HG03439 (cell line): ENCODE measurements at regions not wholly inside any gene's neighbourhood (a gene's known extent, or its start where the extent isn't known, plus 50 kb on each side); places are given as distances from the start of the nearest gene placed in this dataset.
A peak's percentile ranks its signal among the peaks of the same experiment; 100 is the strongest.
"Not testable (repeated sequence)": the region's sequence is repeated elsewhere in the genome, so short reads cannot be mapped to it uniquely, and the experiment has no call there.

Experiments
- ATAC-seq: cut with Tn5 transposase; IDR thresholded peaks from one replicate; pipeline ENCODE4 v1.9.1; 2021; ENCODE audit warnings: mild to moderate bottlenecking, moderate library complexity; ENCODE audit not compliant: unreplicated experiment

- no peak for ATAC-seq
Measured at GRCh38 chr3:88775026-88775690, 332.3 kb upstream of the EPHA3 start.

DNA sequence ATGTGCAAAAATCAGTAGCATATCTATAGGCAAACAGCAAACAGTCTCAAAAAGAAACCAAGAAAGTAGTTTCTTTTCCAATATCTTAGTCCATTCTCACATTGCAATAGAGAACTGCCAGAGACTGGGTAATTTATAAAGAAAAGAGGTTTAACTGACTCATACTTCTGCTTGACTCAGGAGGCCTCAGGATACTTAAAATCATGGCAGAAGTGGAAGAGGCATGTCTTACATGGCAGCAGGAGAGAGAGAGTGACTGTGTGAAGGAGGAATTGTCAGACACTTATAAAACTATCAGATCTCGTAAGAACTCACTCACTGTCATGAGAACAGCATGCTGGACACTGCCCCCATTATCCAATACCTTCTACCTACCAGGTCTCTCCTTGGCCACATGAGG lies 327.9 kb upstream of the EPHA3 start:
- ATAC-seq: no peak

GRCh38 chr3:88784925-88785324 lies 322.5 kb upstream of the EPHA3 start:
- no peak for ATAC-seq

- ATAC-seq: no peak
Measured at GRCh38 chr3:88785841-88786240, 321.6 kb upstream of the EPHA3 start.

DNA sequence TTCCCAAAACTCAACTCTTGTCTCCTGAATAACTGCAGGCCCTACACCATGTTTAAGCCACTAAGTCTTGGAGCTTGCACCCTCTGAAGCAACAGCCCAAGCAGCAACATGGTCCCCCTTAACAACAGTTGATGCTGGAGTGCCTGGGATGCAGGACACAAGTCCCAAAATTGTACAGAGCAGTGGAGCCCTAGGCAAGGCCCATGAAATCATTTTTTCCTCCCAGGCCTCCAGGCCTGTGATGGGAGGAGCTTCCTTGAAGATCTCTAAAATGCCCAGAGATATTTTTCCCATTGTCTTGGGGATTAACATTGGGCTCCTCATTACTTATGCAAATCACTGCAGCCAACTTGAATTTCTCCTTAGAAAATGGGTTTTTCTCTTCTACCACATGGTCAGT lies 311.9 kb upstream of the EPHA3 start:
- ATAC-seq: no peak

GRCh38 chr3:88807491-88808105 lies 299.8 kb upstream of the EPHA3 start:
- no peak for ATAC-seq

- no peak for ATAC-seq
Measured at GRCh38 chr3:88809993-88810392, 297.4 kb upstream of the EPHA3 start.

DNA sequence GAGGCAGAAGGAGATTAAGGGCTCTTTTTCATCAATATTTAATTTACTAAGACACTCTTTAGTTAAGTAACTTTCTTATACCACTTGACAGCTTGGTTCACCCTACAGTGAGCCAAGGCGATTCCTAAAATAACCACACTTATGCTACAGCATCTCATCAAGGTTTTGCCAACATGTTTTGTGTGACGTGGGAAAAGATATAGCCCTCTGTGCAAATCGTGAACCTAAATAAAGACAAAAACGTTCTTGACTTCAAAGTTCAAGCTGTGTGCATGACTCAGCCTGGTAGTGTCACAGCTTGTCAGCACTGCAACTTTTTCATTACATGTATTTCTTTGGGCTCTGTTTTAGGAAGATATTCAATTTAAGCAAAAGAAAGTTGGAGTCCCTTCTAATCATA lies 297.0 kb upstream of the EPHA3 start:
- ATAC-seq: no peak

GRCh38 chr3:88811096-88811495 lies 296.3 kb upstream of the EPHA3 start:
- ATAC-seq: no peak

DNA sequence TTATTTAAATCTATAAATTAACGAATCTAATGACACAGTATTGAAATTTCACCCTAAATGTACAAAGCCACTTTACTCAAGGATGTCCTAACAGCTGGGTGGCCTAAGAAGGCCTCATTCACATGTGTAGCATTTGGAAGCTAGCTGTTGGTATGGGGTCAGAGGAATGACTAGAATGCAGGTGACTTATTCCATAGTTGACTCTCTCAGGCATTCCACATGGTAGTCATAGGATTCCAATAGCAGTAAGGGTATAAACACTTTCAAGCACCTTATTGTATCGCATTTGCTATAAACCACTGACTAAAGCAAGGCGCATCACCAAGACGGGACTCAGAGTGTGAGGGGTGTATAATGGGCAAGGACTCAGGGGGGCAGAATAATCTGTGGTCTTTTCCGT lies 294.8 kb upstream of the EPHA3 start:
- ATAC-seq: no peak

DNA sequence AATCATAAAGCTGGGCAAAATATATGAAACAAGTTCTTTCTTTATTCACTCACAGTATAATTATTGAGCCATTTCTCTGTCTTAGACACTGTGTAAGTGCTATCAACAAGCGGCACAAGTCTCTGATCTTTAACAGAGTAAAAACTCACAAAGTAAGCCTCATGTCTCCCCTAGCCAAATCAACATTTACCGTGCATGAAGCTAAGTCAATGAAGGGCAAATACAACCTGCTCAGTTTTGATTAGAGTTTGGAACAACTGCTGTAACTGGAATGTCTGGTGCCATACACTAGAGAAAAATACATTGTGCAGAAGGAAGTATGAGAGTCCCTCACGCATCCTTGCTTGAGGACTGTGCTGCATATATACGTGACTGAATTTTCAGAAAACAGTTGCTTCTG lies 291.0 kb upstream of the EPHA3 start:
- ATAC-seq: no peak

DNA sequence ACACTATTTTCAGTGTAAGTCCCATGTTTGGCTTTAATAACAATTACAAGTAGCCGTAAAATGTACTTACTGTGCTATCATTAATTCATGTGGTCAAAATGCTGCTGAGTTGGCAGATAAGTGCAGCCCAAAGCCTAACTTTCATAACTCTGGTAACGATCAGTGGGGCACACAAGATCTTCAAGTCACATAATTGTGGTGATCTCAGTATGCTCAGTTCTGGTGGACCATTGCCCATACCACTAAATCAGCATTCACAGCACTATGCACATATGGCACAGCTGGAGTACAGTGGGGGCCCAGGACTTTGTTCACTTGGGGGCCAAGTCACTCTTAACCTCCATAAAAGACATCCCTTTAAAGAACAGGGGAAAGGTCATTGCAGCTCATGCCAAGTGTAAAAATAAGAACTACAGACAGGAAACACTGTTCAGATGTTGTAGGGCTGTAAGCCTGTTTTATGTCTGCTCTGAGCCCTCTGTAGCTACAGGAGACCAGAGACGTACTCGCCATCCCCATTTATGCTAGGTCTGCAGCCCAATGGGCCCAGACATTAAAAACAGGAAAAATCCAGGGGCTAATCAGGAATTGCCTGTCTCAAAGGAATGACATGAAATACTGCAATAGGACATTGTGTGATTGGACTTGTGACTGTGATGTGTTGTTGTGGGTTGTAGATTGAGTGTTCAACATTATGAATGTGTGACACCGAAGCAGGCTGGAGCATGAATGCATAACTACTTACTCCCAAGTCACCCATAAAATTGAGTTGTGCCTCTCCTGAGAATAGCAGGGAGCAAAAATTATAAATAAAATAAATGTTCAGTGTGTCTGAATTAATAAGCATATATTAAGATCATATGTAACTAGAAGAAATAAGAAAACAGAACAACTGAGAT lies 282.5 kb upstream of the EPHA3 start:
- no peak for ATAC-seq

GRCh38 chr3:88828466-88828865 lies 279.0 kb upstream of the EPHA3 start:
- no peak for ATAC-seq

DNA sequence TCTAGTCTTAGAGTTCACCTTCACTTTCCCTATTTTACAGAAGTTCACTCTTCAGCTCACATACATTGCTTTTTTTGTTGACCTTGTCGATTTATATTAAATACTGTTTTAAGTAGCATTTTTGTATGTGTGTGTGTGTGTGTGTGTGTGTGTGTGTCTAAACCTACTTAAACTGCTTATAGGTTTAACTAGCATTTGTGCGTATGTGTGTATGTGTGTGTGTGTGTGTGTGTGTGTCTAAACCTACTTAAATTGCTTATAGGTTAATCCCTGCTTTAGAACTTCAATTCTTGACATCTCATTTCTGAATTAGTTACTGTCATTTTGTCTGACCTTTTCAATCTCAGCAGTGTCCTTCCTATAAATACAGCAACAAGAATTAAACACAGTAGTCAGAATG lies 254.8 kb upstream of the EPHA3 start:
- ATAC-seq: no peak

DNA sequence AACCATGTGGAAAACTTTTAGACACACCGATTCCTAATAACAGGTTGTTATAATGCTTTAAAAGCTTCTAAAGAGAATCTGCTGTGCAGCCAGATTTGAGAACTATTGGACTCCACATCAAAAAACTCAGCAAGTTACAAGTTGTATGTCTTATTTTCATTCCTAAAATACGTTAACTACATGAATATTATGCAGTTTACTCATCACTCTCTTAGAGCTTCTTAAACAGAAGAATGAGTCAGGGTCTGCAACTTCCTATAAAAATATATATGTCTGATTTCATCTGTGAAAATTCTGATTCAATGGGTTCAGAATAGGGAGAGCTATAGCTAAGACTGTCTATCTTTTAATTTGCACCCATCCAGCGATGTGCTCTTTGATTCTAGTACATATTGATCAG lies 244.2 kb upstream of the EPHA3 start:
- no peak for ATAC-seq

GRCh38 chr3:88876724-88877123 lies 230.7 kb upstream of the EPHA3 start:
- no peak for ATAC-seq

DNA sequence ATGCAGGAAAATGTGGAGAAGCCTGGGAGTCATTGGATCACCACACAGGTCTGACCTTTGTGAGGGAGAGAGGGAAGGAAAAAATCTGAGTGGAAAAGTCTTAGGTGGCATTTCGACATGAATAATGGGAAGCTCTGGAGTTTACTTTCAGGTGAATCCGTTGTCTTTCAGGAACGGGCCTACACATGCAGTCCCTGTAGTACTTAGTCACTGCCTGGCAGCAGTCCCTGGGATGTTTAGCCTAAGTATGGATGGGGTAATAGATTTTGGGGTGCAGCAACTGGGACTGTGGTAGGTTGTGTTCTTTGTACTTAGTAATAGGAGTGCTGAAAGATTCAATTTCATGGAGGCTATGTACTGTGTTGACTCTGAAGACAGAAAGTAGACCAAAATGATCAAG lies 227.5 kb upstream of the EPHA3 start:
- no peak for ATAC-seq

GRCh38 chr3:88882121-88882520 lies 225.3 kb upstream of the EPHA3 start:
- ATAC-seq: peak; percentile 78

GRCh38 chr3:88886624-88887023 lies 220.8 kb upstream of the EPHA3 start:
- ATAC-seq: not testable (repeated sequence)

DNA sequence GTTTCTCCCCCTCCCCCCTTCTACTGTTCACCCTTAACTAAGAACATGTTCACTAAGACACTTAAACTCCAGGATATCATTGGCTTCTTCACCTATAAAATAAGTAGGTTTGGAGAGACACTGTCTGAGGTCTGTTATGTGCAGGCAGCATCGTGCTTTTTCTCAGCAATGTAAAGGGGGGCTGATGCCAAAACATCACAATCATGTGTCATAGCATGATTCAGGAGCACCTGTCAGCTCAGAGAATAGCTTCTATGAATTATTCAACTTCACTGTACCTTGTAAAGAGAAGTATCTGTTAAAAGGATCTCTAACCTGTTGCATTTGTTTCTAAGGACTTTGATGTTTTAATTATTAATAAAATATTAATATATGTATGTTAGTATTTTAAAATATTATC lies 211.4 kb upstream of the EPHA3 start:
- no peak for ATAC-seq

GRCh38 chr3:88912294-88912877 lies 195.0 kb upstream of the EPHA3 start:
- ATAC-seq: no peak

- ATAC-seq: no peak
Measured at GRCh38 chr3:88918841-88919240, 188.6 kb upstream of the EPHA3 start.
